MM.1S (cell line): ENCODE measurements at regions not wholly inside any gene's neighbourhood (a gene's known extent, or its start where the extent isn't known, plus 50 kb on each side); places are given as distances from the start of the nearest gene placed in this dataset.

Source experiments
- EZH2 ChIP-seq: fragments of 300-600 bp; sonication (generic); optimal IDR thresholded peaks from 2 replicates; pipeline ENCODE3; 2017; ENCODE audit warnings: low read depth, mild to moderate bottlenecking, antibody characterized with exemption, low read length, mixed read lengths
- EZH2phosphoT487 ChIP-seq: fragments of 300-600 bp; sonication (generic); IDR thresholded peaks from 2 replicates; pipeline ENCODE4 v1.6.1; 2018; ENCODE audit warnings: antibody characterized with exemption, low read length
- TF ChIP-seq, protein P1 (sequence below): fragments of 300-600 bp; sonication (generic); IDR thresholded peaks from 2 replicates; pipeline ENCODE4 v1.5.1; 2016; ENCODE audit warnings: antibody characterized with exemption, low read length, mixed read lengths

DNA sequence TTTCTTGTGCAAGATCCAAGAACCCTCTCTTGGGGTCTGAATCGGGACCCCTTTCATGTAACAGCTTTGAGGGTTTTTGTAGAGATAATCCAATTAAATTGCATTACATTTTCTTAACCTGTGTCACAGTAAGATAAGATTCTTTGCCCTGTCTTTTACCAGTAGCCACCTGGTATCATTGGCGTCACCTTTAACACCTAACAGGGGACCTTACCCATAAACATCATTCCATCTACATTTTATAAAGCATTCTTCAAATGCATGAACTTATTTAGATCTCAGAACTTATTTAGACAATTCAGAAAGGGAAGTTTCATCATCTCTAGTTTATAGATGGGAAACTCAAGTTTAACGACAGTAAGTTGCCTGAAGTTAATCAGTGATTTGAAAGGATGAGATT is 106.4 kb upstream of the KLF6 start:
- TF ChIP-seq, protein P1, sequence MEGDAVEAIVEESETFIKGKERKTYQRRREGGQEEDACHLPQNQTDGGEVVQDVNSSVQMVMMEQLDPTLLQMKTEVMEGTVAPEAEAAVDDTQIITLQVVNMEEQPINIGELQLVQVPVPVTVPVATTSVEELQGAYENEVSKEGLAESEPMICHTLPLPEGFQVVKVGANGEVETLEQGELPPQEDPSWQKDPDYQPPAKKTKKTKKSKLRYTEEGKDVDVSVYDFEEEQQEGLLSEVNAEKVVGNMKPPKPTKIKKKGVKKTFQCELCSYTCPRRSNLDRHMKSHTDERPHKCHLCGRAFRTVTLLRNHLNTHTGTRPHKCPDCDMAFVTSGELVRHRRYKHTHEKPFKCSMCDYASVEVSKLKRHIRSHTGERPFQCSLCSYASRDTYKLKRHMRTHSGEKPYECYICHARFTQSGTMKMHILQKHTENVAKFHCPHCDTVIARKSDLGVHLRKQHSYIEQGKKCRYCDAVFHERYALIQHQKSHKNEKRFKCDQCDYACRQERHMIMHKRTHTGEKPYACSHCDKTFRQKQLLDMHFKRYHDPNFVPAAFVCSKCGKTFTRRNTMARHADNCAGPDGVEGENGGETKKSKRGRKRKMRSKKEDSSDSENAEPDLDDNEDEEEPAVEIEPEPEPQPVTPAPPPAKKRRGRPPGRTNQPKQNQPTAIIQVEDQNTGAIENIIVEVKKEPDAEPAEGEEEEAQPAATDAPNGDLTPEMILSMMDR: no peak
- TF ChIP-seq EZH2 (no peak), EZH2phosphoT487 (no peak)
